ACHN (cell line): ENCODE measurements at regions not wholly inside any gene's neighbourhood (a gene's known extent, or its start where the extent isn't known, plus 50 kb on each side); places are given as distances from the start of the nearest gene placed in this dataset.
"Not testable (repeated sequence)": the region's sequence is repeated elsewhere in the genome, so short reads cannot be mapped to it uniquely, and the experiment has no call there.

Source experiments
- DNase-seq: peaks from one replicate; pipeline ENCODE4 v3.0.0-alpha.2; 2015
- in situ Hi-C: cut with HindIII; loops from 2 replicates; pipeline ENCODE4 v1.10.0; 2017; ENCODE audit warnings: low sequenced_read_pairs, low pct_ligation_motif_present, low pct_unique_long_range_greater_than_20kb

DNA sequence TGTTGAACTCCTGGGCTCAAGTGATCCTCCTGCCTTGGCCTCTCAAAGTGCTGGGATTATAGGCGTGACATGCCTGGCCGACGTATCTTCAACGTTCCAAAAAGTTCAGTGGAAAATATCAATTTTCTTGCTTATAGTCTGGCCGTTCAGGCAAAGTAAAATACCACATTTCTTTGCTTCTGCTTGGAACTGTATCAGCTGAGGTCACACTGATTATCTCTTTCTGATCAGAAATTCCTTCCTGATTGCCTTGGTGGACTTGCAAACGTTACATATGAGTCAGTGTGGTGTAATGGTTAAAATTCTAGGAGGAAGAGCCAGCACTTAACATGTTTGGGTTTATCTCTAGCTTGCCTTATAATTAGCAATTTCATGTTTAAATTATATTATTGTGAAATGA, 189.5 kb upstream of the VKORC1L1 start:
- in situ Hi-C loops, DNase-seq: not testable (repeated sequence)

DNA sequence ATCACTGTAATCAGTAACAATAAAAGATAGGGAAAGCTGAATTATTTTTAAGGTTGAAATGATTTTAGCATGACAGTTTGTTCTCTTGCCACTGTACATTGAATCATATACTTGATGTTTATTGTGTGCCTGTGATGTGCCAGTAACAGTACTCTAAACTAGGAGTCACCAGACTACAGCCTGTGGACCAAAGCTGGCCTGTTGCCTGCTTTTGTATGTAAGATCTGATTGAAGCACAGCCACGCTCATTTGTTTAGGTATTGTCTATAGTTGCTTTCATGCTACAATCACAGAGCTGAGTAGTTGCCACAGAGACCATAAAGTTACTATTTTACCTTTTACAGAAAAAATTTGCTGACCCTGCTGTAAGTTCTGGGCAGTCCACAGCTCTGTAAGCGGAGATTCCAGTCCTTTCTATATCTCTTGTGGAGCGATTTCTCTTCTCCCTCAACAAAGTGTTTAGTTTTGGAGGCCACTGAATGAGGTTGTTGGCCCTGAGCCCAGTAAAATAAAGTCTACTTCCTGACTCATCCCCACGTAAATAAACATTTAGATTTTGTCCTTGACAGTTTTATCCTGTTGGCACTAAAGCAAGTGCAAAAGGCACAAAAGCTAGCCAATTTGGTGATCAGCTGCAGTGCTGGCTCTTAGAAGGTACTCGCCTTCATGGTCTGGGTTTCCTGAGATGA, 173.7 kb upstream of the VKORC1L1 start:
- in situ Hi-C loops, DNase-seq: not testable (repeated sequence)

DNA sequence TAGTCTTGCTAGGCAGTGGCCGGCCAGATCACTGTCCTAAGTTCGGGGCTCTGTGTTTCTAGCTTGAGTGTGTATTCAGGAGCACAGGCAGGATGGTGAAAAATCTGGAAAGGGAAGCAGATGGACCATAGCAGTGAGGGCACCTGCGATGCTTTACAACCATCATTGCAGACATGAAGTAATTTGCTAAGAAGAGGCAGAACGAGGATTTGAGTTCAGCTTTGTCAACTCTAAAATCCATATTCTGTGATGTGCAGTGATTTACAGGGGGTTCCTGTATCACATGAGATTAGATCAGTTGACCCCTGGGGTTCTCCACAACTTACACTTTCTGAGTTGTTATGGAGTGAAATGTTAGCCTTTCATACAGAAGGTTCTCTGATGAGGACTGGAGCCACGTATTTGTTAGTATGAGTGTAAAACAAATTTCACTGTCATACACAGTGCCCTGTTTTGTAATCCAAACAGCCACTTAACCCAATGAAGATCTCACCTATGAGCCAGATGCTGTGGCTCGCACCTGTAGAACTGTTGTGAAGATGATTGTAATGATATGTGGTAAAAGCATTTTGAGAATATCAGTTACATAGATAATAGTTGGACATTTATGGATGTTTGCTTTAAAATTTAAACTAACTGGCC, 173.0 kb upstream of the VKORC1L1 start:
- DNase-seq, in situ Hi-C loops: not testable (repeated sequence)

DNA sequence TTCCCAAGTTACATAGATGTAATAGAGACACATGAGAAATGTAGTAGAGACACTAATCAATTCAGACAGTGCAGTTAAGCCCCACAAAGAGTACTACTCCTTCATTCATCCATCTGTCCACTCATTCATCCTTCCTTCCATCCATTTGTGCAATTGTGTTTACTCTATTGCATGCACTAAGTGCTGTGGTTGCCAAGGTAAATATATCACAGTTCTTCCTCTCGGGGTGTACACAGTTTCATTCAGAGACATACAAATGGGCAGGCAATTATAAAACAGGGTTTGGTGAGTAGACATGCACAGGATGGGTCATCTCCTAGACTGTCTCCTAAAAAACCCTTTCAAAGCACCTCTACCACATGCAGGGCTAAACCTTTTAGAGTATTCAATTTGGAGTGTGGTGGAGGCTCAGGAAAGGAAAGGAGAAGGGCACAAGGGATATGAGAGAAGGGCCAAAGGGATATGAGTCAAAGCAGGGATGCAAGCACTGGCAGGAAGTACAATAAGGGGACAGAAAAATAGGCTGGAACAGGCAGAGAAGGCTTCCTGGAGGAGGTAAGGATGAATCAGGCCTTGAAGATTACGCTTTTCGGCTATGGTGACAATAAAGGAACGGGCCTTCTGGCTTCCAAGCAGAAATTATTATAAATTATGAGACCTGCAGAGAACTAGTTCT, 153.6 kb upstream of the VKORC1L1 start:
- DNase-seq, in situ Hi-C loops: not testable (repeated sequence)

DNA sequence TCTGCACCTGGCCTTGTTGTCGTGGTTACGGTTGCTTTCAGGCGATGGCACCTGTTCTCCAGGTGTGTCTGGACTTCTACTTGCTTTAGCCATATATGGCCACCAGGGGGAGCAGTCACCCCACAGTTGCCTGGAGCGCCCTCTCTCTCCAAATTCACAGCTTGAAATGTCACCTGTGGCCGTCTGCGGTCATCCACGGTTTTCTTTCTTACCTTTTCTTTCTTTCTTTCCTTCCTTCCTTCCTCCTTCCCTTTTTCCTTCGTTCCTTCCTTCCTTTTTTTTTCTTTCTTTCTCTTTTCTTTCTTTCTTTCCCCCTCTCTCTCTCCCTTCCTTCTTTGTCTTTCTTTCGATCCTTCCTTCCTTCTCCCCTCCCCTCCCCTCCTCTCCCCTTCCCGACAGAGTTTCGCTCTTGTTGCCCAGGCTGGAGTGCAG, 150.5 kb upstream of the VKORC1L1 start:
- in situ Hi-C loops, result no loop called here

DNA sequence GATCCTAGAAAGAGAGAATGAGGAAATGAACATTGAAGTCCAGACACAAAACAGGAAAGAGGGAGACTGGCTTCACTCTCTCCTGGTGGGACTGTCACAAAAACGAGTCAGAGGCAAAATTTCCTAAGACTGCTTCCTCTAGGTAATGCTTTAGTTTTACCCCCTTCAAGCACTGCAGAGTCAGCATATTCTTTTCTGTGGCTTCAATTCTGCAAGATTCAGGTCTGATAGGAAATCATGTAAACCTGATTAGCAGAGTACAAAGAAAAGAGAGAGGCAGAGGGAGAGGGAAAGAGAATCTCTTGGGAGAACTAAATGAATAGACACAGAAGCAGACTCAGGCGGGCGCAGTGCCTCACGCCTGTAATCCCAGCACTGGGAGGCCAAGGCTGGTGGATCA, 145.7 kb upstream of the VKORC1L1 start:
- in situ Hi-C loops, DNase-seq: not testable (repeated sequence)

More for the DNA sequence above, 150.5 kb upstream of the VKORC1L1 start:
- peak; percentile 41 for DNase-seq

DNA sequence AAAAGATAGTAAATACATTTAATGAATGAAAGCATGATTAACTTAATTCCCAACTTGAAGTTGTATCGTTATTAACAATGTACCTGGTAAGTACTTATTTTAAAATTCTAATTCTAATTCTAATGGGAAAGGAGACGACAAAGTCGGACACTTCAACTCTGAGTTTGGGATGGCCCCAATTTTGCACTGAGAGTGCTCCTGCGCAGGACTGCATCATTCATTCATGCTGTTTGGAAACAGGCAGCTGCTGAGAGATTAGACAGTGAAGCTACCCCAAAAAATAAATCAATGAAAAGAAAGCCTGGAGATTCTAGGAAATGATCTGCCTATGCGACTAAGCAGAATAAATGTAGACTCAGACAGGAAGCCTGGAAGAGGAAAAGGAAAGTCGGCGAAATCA, 141.7 kb upstream of the VKORC1L1 start:
- in situ Hi-C loops, result no loop called here
- DNase-seq, result no peak

DNA sequence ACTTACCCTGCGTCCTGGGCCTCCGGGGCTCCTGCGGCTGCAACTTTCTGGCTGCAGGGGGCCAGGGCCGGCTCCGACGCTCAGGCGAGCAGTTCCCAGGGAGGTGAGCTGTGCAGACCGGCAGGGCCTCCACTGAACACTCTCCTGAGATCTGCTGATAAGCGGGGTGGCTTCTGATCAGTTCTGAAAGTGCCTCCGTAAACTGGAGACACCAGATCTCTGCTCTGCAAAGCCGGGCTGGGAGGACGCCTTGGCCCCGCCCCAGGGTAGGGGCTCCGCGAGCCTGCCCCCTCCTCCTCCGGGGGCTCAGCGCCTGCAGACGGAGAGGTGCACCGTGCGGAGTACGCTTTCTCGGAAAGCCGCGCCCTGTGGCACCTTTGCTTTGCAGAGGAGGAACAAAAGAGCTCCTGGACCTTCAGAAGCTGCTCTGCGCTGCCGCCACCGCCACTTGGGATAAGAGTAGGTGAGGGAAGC, 141.3 kb upstream of the VKORC1L1 start:
- DNase-seq, result peak; percentile 57
- in situ Hi-C loops, result no loop called here

DNA sequence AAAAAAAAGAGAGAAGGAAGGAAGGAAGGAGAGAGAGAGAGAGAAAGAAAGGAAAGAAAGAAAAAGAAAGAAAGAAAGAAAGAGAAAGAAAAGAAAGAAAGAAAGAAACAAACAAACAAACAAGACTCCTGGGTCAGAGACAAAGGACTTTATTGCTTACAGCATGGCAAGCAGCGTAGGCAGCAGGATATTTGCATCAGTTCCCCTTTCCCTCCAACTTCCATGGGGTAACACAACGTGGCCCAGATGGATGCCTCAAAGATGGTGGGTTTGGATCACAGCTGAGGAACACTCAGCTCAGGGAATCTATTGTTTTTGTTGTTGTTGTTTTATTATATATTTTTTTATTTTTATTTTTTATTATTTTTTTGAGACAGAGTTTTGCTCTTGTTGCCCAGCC, 128.5 kb upstream of the VKORC1L1 start:
- in situ Hi-C loops, result no loop called here
- no peak for DNase-seq

DNA sequence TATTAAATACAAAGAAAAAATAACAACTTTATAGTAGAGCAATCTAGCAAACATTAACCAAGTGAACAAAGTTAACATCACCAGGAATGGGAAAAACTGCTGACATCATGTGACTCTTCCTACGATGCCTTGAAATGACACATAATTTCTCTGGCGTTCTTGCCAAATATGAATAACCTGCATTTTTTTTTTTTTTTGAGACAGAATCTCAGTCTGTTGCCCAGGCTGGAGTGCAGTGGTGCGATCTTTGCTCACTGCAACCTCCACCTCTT, 126.5 kb upstream of the VKORC1L1 start:
- in situ Hi-C loops, result no loop called here
- peak; percentile 56 for DNase-seq

DNA sequence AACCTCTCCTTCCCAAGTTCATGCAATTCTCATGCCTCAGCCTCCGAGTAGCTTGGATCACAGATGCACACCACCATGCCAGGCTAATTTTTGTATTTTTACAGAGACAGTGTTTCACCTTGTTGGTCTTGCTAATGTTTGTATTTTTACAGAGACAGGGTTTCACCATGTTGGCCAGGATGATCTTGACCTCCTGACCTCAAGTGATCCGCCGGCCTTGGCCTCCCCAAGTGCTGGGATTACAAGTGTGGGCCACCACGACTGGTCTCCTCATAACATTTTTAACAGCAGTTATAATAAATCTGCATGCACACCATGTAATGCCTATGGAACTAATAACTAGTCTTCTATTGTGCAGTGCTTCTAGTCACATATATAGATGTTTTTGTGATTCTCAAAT, 123.8 kb upstream of the VKORC1L1 start:
- in situ Hi-C loops, result no loop called here
- no peak for DNase-seq

DNA sequence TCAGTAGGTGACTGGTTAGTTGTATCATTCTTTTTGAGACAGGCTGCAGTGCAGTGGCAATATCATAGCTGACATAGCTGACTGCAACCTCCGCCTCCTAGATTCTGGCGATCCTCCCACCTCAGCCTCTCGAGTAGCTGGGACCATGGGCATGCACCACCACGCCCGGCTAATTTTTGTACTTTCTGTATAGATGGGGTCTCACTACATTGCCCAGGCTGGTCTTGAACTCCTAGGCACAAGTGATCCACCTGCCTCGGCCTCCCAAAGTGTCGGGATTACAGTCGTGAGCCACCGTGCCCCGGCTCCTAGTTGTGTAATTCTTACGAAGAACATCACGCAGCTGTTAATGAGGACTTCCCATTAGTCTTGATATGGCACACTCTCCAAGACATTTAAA, 123.4 kb upstream of the VKORC1L1 start:
- no peak for DNase-seq
- in situ Hi-C loops, result no loop called here

DNA sequence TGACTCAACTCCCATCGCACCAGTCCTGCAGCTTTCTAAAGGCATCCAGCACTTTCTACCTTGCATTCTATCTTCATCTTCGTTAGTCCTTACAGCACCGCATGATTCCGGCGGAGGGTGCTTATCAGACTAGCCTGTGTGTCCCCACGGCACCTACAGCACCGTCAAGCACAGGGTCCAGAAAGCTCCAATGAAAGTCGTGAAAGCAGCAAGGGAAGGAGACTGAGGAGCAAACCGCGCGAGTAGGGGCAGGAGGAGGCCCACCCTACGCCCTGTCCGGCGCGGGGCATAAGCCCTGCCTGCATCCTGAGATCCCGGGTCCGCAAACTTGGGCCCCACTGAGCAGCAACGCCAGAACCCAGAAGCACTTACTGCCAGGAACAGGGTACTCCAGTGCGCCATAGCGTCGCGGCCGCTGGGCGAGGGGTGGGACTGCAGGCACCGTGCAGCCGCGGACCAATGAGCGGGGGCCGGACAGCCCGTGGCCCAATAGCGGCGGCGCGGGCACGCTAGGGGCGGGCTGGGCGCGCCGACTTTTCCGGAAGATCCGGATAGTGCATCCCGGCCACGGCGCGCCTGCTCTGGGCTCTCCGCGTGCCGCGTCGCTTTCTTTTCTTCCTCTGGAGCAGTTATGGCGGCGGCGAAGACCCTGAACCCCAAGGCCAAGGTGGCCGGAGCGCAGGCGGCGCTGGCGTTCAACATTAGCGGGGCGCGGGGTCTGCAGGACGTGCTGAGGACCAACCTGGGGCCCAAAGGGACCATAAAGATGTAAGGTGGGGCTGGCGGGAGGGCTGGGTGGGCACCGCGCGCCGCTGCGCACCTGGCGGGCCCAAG, 122.1 kb upstream of the VKORC1L1 start:
- in situ Hi-C loops, result no loop called here

DNA sequence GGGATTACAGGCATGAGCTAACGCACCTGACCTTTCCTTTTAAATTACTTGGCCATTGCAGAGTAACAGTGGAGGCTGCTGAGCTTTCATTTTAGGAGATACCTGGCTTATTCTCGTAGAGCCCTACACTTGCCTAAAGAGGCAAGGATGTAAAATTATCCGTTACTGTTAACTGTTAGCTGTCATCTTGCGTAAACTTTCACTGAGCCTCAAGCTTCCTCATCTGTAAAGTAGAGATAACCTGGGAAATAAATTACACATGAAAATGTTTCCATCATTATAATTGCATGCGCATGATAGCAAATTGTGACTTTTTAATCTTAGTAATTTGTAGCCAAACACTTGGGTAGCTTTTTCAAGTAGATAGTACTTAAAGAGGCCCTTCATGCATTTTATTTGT, 118.8 kb upstream of the VKORC1L1 start:
- in situ Hi-C loops, DNase-seq: not testable (repeated sequence)

More for the DNA sequence above, 122.1 kb upstream of the VKORC1L1 start:
- peak; percentile 95 for DNase-seq

DNA sequence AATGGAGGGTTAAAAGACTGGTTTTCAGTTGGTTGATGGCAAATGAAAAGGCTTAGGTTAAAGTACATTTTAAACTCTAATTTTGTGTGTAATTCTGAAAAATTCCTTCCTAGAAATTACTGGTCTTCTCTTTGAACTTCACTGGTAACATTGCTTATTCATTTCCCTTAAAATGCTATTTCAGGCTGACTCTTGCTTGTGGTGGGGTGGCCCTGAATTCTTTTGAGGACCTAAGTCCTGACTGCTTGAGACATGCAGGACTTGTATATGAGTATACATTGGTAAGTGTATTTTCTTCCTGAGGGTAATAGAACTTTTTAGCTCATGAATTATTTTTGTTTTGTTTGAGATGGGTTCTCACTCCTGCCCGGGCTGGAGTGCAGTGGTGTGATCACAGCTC, 113.9 kb upstream of the VKORC1L1 start:
- DNase-seq, in situ Hi-C loops: not testable (repeated sequence)

DNA sequence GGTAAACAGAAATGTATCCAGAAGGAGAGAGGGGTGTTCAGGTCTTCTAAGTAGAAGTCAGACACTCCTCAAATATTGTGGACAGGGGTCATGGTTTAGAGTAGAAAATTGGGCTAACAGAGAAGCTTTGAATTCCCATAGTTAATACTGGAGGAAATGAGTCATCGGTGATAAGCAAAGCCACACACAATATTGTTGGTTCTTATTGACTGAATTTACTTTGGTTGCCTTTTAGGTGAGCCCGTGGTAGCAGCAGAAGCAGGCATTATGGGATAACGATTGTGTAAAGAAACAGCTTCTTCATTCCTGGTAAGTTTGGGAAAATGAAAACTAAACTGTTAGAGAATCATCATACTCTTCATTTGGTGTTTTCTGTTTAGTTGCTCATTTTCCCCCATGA, 110.2 kb upstream of the VKORC1L1 start:
- DNase-seq, result peak; percentile 32
- in situ Hi-C loops, result not testable (repeated sequence)

DNA sequence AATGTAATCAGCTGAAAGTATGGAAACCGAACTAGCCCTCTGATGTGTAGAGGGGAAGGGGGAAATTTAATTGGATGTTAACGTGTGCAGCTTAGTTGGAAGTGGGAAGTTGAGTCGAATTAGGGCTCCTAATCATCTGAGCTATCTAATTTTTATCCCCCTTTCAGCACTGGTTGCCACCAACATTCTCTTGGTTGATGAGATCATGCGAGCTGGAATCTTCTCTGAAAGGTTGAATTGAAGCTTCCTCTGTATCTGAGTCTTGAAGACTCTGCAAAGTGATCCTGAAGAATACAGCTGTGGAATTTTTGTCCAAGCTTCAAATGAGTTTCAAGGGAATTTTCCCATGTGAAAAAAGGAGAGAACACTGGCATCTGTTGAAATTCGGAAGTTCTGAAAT, 109.8 kb upstream of the VKORC1L1 start:
- DNase-seq, in situ Hi-C loops: not testable (repeated sequence)

DNA sequence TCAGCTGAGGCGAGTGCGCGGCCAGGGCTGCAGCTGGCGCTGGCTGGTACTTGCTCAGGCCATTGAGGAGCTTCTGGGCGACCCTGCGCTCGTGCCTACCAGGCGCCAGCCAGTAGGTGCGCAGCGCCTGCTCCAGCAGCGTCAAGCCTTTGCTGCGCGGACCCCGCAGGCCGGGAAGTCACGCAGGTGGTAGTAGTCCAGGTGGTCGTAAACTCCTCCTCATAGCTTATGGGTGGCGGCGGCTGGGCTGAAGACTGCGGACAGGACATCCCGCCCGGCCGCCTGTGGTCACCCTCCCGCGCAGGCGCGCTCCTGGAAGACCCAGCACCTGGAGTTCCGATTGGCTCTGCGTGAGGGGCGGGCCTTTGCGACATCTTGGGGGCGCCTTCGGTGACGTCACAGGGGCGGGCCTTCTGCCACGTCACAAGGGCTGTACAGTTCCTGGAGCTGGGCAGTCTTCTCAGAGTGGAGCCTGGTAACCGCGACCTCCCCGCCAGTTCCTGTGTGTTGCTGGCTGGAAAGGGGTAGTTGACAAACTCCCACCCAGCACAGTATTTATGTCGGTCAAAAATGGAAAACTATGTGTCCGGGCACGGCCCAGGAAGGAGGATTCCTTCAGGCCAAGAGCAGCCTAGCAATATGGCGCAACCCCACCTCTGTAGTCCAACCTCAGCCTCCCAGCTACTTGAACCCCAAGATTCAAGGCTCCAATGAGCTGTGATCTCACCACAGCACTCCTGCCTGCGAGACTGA, 102.2 kb upstream of the VKORC1L1 start:
- in situ Hi-C loops, result not testable (repeated sequence)
- DNase-seq, result peak; percentile 95
